NCI-H2196 (cell line): ENCODE measurements at regions not wholly inside any gene's neighbourhood (a gene's known extent, or its start where the extent isn't known, plus 50 kb on each side); places are given as distances from the start of the nearest gene placed in this dataset.

ENCODE experiments used
- DNase-seq: peaks from one replicate; lab custom pipeline; 2025; ENCODE audit not compliant: unreplicated experiment; lab: John Stamatoyannopoulos, UW

- no peak for DNase-seq
Observed at GRCh38 chr9:19940811-19941535, 152.1 kb upstream of the SLC24A2 start.

- no peak for DNase-seq
Observed at GRCh38 chr9:19939734-19940278, 151.0 kb upstream of the SLC24A2 start.

GRCh38 chr9:19938990-19939733 lies 150.3 kb upstream of the SLC24A2 start:
- no peak for DNase-seq

GRCh38 chr9:19937121-19937520 lies 148.3 kb upstream of the SLC24A2 start:
- no peak for DNase-seq

- DNase-seq, result no peak
Observed at GRCh38 chr9:19936598-19936997, 147.8 kb upstream of the SLC24A2 start.

GRCh38 chr9:19935422-19935821 lies 146.6 kb upstream of the SLC24A2 start:
- no peak for DNase-seq

- no peak for DNase-seq
Observed at GRCh38 chr9:19934301-19934871, 145.5 kb upstream of the SLC24A2 start.

- DNase-seq, result no peak
Observed at GRCh38 chr9:19931098-19931890, 142.5 kb upstream of the SLC24A2 start.

- DNase-seq, result no peak
Observed at GRCh38 chr9:19927560-19927959, 138.7 kb upstream of the SLC24A2 start.

- no peak for DNase-seq
Observed at GRCh38 chr9:19926774-19927173, 137.9 kb upstream of the SLC24A2 start.

- DNase-seq, result peak; percentile 76
Observed at GRCh38 chr9:19925674-19926503, 137.1 kb upstream of the SLC24A2 start.

GRCh38 chr9:19924080-19924479 lies 135.2 kb upstream of the SLC24A2 start:
- no peak for DNase-seq

- peak; percentile 29 for DNase-seq
Observed at GRCh38 chr9:19922476-19923118, 133.8 kb upstream of the SLC24A2 start.

- DNase-seq, result no peak
Observed at GRCh38 chr9:19920401-19920800, 131.6 kb upstream of the SLC24A2 start.

GRCh38 chr9:19918630-19919029 lies 129.8 kb upstream of the SLC24A2 start:
- DNase-seq, result no peak

- no peak for DNase-seq
Observed at GRCh38 chr9:19914044-19914443, 125.2 kb upstream of the SLC24A2 start.

- DNase-seq, result no peak
Observed at GRCh38 chr9:19913151-19913550, 124.3 kb upstream of the SLC24A2 start.

GRCh38 chr9:19903076-19903475 lies 114.2 kb upstream of the SLC24A2 start:
- DNase-seq, result no peak

GRCh38 chr9:19901586-19901985 lies 112.7 kb upstream of the SLC24A2 start:
- no peak for DNase-seq

GRCh38 chr9:19896161-19896560 lies 107.3 kb upstream of the SLC24A2 start:
- no peak for DNase-seq
